Kidney (tissue), 13 donors: ENCODE measurements at regions not wholly inside any gene's neighbourhood (a gene's known extent, or its start where the extent isn't known, plus 50 kb on each side); places are given as distances from the start of the nearest gene placed in this dataset.
A peak's percentile ranks its signal among the peaks of the same experiment; 100 is the strongest.

ENCODE experiments used
- DNase-seq, 5 donors: peaks; one replicate each; pipeline ENCODE4 v3.0.0-alpha.2; 2013 to 2020
- FAIRE-seq: peaks from 2 replicates; lab custom pipeline; 2012; peaks lifted over from hg19 to GRCh38; lab: Jason Lieb, UNC
- H3K27ac ChIP-seq, 2 donors: one replicate each; pipeline ENCODE4 v1.7.0; 2013; ENCODE audit warnings: low read depth in 2 of 2, low read length in 2 of 2, inconsistent platforms in 1 of 2
- H3K27me3 ChIP-seq: one replicate; pipeline ENCODE4 v1.7.1; 2013; ENCODE audit warnings: low read length, inconsistent platforms; ENCODE audit not compliant: control insufficient read depth, insufficient read depth
- H3K36me3 ChIP-seq, 3 donors: one replicate each; pipeline versions ENCODE4 v1.7.0 to v1.7.1; 2013; ENCODE audit warnings: low read length in 3 of 3, control low read depth in 1 of 3, inconsistent platforms in 1 of 3; ENCODE audit not compliant: insufficient read depth in 3 of 3, control insufficient read depth in 2 of 3
- H3K4me1 ChIP-seq, 3 donors: one replicate each; pipeline versions ENCODE4 v1.7.0 to v1.7.1; 2013; ENCODE audit warnings: low read length in 3 of 3, inconsistent platforms in 1 of 3, low read depth in 1 of 3; ENCODE audit not compliant: control insufficient read depth in 2 of 3, insufficient read depth in 2 of 3
- H3K4me3 ChIP-seq, 3 donors: one replicate each; pipeline versions ENCODE4 v1.7.0 to v1.8.1; 2013; ENCODE audit warnings: low read length in 3 of 3, control low read depth in 1 of 3, inconsistent platforms in 1 of 3
- H3K9ac ChIP-seq, 3 donors: one replicate each; pipeline versions ENCODE4 v1.7.0 to v1.7.1; 2013; ENCODE audit warnings: low read length in 3 of 3, control low read depth in 1 of 3, inconsistent platforms in 1 of 3
- H3K9me3 ChIP-seq, 3 donors: one replicate each; pipeline versions ENCODE4 v1.7.0 to v1.7.1; 2013; ENCODE audit warnings: low read length in 3 of 3, control low read depth in 1 of 3, inconsistent platforms in 1 of 3; ENCODE audit not compliant: control insufficient read depth in 2 of 3, insufficient read depth in 1 of 3
- intact Hi-C: fragments of 100-400 bp; cut with DNase I; formaldehyde crosslinking; loops from one replicate; pipeline ENCODE4 v1.11.1; 2022
- TF ChIP-seq, protein P1 (sequence below): IDR thresholded peaks from 3 replicates; pipeline ENCODE4 v1.5.1; 2012; ENCODE audit warnings: mild to moderate bottlenecking, moderate library complexity, borderline replicate concordance; ENCODE audit not compliant: insufficient read depth; ENCODE audit errors: extremely low read depth
- donor health status: control.
- donor health status: control.
- donor health status: control.
- donor health status: control.
- donor health status: control.
- donor health status: DM: yes; HTN: yes; CAD: no.
- donor health status: Normal renal cell carcinoma (clear cell type).

GRCh38 chr6:170177772-170178560 is 112.9 kb downstream of the DLL1 start:
- Histone ChIP-seq H3K27me3 (no peaks in the 10 kb centered on the region), H3K36me3 (no peaks in the 10 kb centered on the region), H3K4me3 (no peak overlapping the region), H3K9me3 (no peaks in the 10 kb centered on the region), H3K27ac (no peak overlapping the region), H3K4me1 (peaks cover 0 to 3% (median 0%) of the 10 kb centered on the region in 3 donors), H3K9ac (no peak overlapping the region)
- FAIRE-seq (no peak), DNase-seq (peak in 3 of 5 donors; percentile 8 to 71 (median 51))
- intact Hi-C loops, result no loop called here
- TF ChIP-seq, protein P1, sequence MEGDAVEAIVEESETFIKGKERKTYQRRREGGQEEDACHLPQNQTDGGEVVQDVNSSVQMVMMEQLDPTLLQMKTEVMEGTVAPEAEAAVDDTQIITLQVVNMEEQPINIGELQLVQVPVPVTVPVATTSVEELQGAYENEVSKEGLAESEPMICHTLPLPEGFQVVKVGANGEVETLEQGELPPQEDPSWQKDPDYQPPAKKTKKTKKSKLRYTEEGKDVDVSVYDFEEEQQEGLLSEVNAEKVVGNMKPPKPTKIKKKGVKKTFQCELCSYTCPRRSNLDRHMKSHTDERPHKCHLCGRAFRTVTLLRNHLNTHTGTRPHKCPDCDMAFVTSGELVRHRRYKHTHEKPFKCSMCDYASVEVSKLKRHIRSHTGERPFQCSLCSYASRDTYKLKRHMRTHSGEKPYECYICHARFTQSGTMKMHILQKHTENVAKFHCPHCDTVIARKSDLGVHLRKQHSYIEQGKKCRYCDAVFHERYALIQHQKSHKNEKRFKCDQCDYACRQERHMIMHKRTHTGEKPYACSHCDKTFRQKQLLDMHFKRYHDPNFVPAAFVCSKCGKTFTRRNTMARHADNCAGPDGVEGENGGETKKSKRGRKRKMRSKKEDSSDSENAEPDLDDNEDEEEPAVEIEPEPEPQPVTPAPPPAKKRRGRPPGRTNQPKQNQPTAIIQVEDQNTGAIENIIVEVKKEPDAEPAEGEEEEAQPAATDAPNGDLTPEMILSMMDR, result no peak

GRCh38 chr6:170176898-170177771 is 113.7 kb downstream of the DLL1 start:
- no peaks in the 10 kb centered on the region for H3K36me3 ChIP-seq
- DNase-seq (peak in 2 of 5 donors; percentile 24 to 79), FAIRE-seq (no peak)
- H3K27me3 ChIP-seq, result no peaks in the 10 kb centered on the region
- H3K27ac ChIP-seq, result no peak overlapping the region
- no peaks in the 10 kb centered on the region for H3K9me3 ChIP-seq
- H3K9ac ChIP-seq, result no peak overlapping the region
- intact Hi-C loops, result no loop called here
- TF ChIP-seq, protein P1, result no peak
- H3K4me1 ChIP-seq, result peaks cover 0 to 3% (median 0%) of the 10 kb centered on the region in 3 donors
- H3K4me3 ChIP-seq, result no peak overlapping the region

DNA sequence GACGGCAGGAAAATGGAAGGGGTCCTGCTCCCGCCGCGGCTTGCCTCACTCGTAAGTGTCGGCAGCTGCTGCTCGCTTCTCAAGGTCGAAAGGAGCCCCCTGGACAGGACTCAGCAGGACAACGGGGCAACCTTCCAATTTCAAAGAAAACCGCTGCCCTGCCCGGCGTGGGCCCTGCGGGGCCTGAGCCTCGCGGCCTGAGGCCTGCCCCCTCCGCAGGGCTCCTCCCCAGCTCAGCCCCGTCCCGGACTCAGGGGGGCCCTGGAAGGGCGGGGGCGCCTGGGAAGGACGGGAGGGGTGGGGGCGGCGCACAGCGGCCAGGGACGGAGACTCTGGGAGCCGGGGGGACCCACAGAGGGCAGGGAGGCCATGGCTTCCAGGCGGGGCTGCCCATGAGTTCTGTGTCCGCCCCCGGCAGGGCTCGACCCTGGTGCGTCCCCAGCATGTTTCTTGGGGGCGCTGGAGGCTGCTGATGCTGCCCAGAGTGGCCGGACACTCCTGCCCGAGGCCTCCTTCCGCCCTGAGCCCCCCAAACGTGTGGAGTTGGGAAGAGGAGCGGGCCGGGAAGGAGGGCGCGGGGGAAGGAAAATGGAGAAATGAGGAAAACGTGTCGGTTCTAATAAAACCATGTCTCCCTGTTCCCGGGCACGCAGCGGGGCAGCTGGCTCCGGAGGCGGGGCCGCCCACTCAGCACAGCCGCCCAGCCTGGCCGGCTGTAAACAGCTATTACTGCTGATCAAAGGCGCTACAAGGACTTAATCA is 114.6 kb downstream of the DLL1 start:
- Histone ChIP-seq H3K9me3 (no peaks in the 10 kb centered on the region), H3K27ac (no peak overlapping the region), H3K4me1 (peaks cover 0 to 3% (median 0%) of the 10 kb centered on the region in 3 donors), H3K27me3 (no peaks in the 10 kb centered on the region), H3K4me3 (no peak overlapping the region), H3K36me3 (no peaks in the 10 kb centered on the region), H3K9ac (no peak overlapping the region)
- FAIRE-seq (no peak), DNase-seq (peak; percentile 25 to 79 (median 65))
- TF ChIP-seq, protein P1, result no peak
- intact Hi-C loops, result no loop called here
